ENCODE measurements at regions not wholly inside any gene's neighbourhood (a gene's known extent, or its start where the extent isn't known, plus 50 kb on each side); places are given as distances from the start of the nearest gene placed in this dataset.

- TF ChIP-seq ZFX (IDR thresholded peaks at IDR 0.05; ENCODE audit: borderline replicate concordance) (no peak), CTCF (IDR thresholded peaks at IDR 0.05) (no peak)
- H3K27ac ChIP-seq, result no peak overlapping the region
Observed at GRCh38 chr2:173705656-173706055, 259.5 kb downstream of the SP3 start.

- no peak for TF ChIP-seq ZFX (IDR thresholded peaks at IDR 0.05; ENCODE audit: borderline replicate concordance)
- no peak for TF ChIP-seq CTCF (IDR thresholded peaks at IDR 0.05)
- H3K27ac ChIP-seq, result no peak overlapping the region
Observed at GRCh38 chr2:173706936-173707335, 258.2 kb downstream of the SP3 start.

- no peak for TF ChIP-seq ZFX (IDR thresholded peaks at IDR 0.05; ENCODE audit: borderline replicate concordance)
- TF ChIP-seq CTCF (IDR thresholded peaks at IDR 0.05), result no peak
- H3K27ac ChIP-seq, result no peak overlapping the region
Observed at GRCh38 chr2:173708806-173709205, 256.4 kb downstream of the SP3 start.

GRCh38 chr2:173711816-173712215, 253.4 kb downstream of the SP3 start:
- TF ChIP-seq ZFX (IDR thresholded peaks at IDR 0.05; ENCODE audit: borderline replicate concordance) (no peak), CTCF (IDR thresholded peaks at IDR 0.05) (no peak)

GRCh38 chr2:173713904-173714555, 251.1 kb downstream of the SP3 start:
- no peak for TF ChIP-seq CTCF (IDR thresholded peaks at IDR 0.05)
- no peak for TF ChIP-seq ZFX (IDR thresholded peaks at IDR 0.05; ENCODE audit: borderline replicate concordance)

More at GRCh38 chr2:173711816-173712215, 253.4 kb downstream of the SP3 start:
- H3K27ac ChIP-seq, result no peak overlapping the region

GRCh38 chr2:173715441-173715840, 249.7 kb downstream of the SP3 start:
- no peak overlapping the region for H3K27ac ChIP-seq
- TF ChIP-seq CTCF (IDR thresholded peaks at IDR 0.05), result no peak
- TF ChIP-seq ZFX (IDR thresholded peaks at IDR 0.05; ENCODE audit: borderline replicate concordance), result no peak

More at GRCh38 chr2:173713904-173714555, 251.1 kb downstream of the SP3 start:
- H3K27ac ChIP-seq, result no peak overlapping the region

GRCh38 chr2:173716458-173717052, 248.6 kb downstream of the SP3 start:
- no peak for TF ChIP-seq ZFX (IDR thresholded peaks at IDR 0.05; ENCODE audit: borderline replicate concordance)
- no peak for TF ChIP-seq CTCF (IDR thresholded peaks at IDR 0.05)
- H3K27ac ChIP-seq, result no peak overlapping the region
